DOHH2 (cell line): ENCODE measurements at regions not wholly inside any gene's neighbourhood (a gene's known extent, or its start where the extent isn't known, plus 50 kb on each side); places are given as distances from the start of the nearest gene placed in this dataset.

ENCODE experiments used
- H3F3A ChIP-seq: fragments of 200-600 bp; sonication (generic), shearing (Covaris generic); 2 replicates; pipeline ENCODE4 v1.6.0; 2016; ENCODE audit warnings: antibody characterized with exemption, mild to moderate bottlenecking; ENCODE audit not compliant: control insufficient read depth, insufficient read depth
- H3K27ac ChIP-seq: fragments of 200-600 bp; sonication (generic); 2 replicates; pipeline ENCODE4 v1.5.1; 2014; ENCODE audit warnings: low read depth, mild to moderate bottlenecking, low read length, moderate library complexity
- H3K27me3 ChIP-seq: fragments of 200-600 bp; sonication (generic); 2 replicates; pipeline ENCODE4 v1.6.1; 2014; ENCODE audit warnings: mild to moderate bottlenecking, low read length, mixed read lengths; ENCODE audit not compliant: control insufficient read depth
- H3K36me3 ChIP-seq: fragments of 200-600 bp; sonication (generic); 2 replicates; pipeline ENCODE4 v1.6.1; 2014; ENCODE audit warnings: mild to moderate bottlenecking, low read length, moderate library complexity, mixed read lengths; ENCODE audit not compliant: control insufficient read depth
- H3K4me1 ChIP-seq: fragments of 200-600 bp; sonication (generic); 2 replicates; pipeline ENCODE4 v1.6.1; 2014; ENCODE audit warnings: mild to moderate bottlenecking, low read length, mixed read lengths; ENCODE audit not compliant: control insufficient read depth
- H3K4me2 ChIP-seq: fragments of 200-600 bp; sonication (generic); 2 replicates; pipeline ENCODE4 v1.6.0; 2014; ENCODE audit warnings: mild to moderate bottlenecking, low read length, moderate library complexity
- H3K4me3 ChIP-seq: fragments of 200-600 bp; sonication (generic); 2 replicates; pipeline ENCODE4 v1.5.1; 2014; ENCODE audit warnings: mild to moderate bottlenecking, low read length, mixed read lengths
- H3K79me2 ChIP-seq: fragments of 200-600 bp; sonication (generic); 2 replicates; pipeline ENCODE4 v1.6.1; 2014; ENCODE audit warnings: mild to moderate bottlenecking, low read length, mixed read lengths; ENCODE audit not compliant: control insufficient read depth
- H3K9me2 ChIP-seq: fragments of 200-600 bp; sonication (generic); replicated peaks from 2 replicates; pipeline ENCODE4 v1.6.1; 2014; ENCODE audit warnings: mild to moderate bottlenecking, low read length, mixed read lengths; ENCODE audit not compliant: control insufficient read depth
- H3K9me3 ChIP-seq: fragments of 200-600 bp; sonication (generic); 2 replicates; pipeline ENCODE4 v1.6.1; 2014; ENCODE audit warnings: antibody characterized with exemption, low read length, mixed read lengths; ENCODE audit not compliant: control insufficient read depth, insufficient read depth
- H4K20me1 ChIP-seq: fragments of 200-600 bp; sonication (generic); 2 replicates; pipeline ENCODE4 v1.6.0; 2014; ENCODE audit warnings: low read depth, mild to moderate bottlenecking, antibody characterized with exemption, low read length, moderate library complexity; ENCODE audit not compliant: control insufficient read depth, insufficient read depth
- CTCF ChIP-seq: fragments of 200-600 bp; sonication (generic); IDR thresholded peaks from one replicate; pipeline ENCODE4 v1.5.1; 2014; ENCODE audit warnings: antibody characterized with exemption, mild to moderate bottlenecking, low read depth, low read length; ENCODE audit not compliant: poor library complexity, severe bottlenecking
- EZH2phosphoT487 ChIP-seq: fragments of 200-600 bp; sonication (generic); IDR thresholded peaks from 2 replicates; pipeline ENCODE4 v1.6.1; 2017; ENCODE audit warnings: borderline replicate concordance, mild to moderate bottlenecking, antibody characterized with exemption, low read length, moderate library complexity, mixed read lengths

GRCh38 chr13:73179650-73180274, 121.0 kb downstream of the KLF5 start:
- TF ChIP-seq CTCF (no peak), EZH2phosphoT487 (no peak)
- no peaks in the 10 kb centered on the region for H3K27me3 ChIP-seq
- H3F3A ChIP-seq: no peaks in the 10 kb centered on the region
- H3K4me2 ChIP-seq: no peak overlapping the region
- H3K9me3 ChIP-seq: no peaks in the 10 kb centered on the region
- H3K4me3 ChIP-seq: no peak overlapping the region
- no peak overlapping the region for H3K27ac ChIP-seq
- H3K36me3 ChIP-seq: no peaks in the 10 kb centered on the region
- H3K9me2 ChIP-seq: no peaks in the 10 kb centered on the region
- no peaks in the 10 kb centered on the region for H4K20me1 ChIP-seq
- H3K4me1 ChIP-seq: no peaks in the 10 kb centered on the region
- no peaks in the 10 kb centered on the region for H3K79me2 ChIP-seq

- Histone ChIP-seq H4K20me1 (no peaks in the 10 kb centered on the region), H3K4me2 (no peak overlapping the region), H3K9me2 (no peaks in the 10 kb centered on the region), H3F3A (no peaks in the 10 kb centered on the region), H3K36me3 (no peaks in the 10 kb centered on the region), H3K9me3 (no peaks in the 10 kb centered on the region), H3K27ac (no peak overlapping the region), H3K4me1 (no peaks in the 10 kb centered on the region), H3K4me3 (no peak overlapping the region), H3K27me3 (no peaks in the 10 kb centered on the region; the same call in 1 of the 2 replicates), H3K79me2 (no peaks in the 10 kb centered on the region)
- TF ChIP-seq CTCF (no peak), EZH2phosphoT487 (no peak)
Measured at GRCh38 chr13:73177916-73178565, 119.2 kb downstream of the KLF5 start.

GRCh38 chr13:73177017-73177416, 118.2 kb downstream of the KLF5 start:
- no peaks in the 10 kb centered on the region for H3K79me2 ChIP-seq
- TF ChIP-seq EZH2phosphoT487 (no peak), CTCF (no peak)
- H3K4me2 ChIP-seq: no peak overlapping the region
- H3K4me3 ChIP-seq: no peak overlapping the region
- H3K27ac ChIP-seq: no peak overlapping the region
- no peaks in the 10 kb centered on the region for H3K9me2 ChIP-seq
- no peaks in the 10 kb centered on the region for H4K20me1 ChIP-seq
- H3K9me3 ChIP-seq: no peaks in the 10 kb centered on the region
- H3K36me3 ChIP-seq: no peaks in the 10 kb centered on the region
- H3F3A ChIP-seq: no peaks in the 10 kb centered on the region
- H3K27me3 ChIP-seq: no peaks in the 10 kb centered on the region; the same call in 1 of the 2 replicates
- H3K4me1 ChIP-seq: no peaks in the 10 kb centered on the region
